ENCODE measurements at regions not wholly inside any gene's neighbourhood (a gene's known extent, or its start where the extent isn't known, plus 50 kb on each side); places are given as distances from the start of the nearest gene placed in this dataset.

- Histone ChIP-seq H3K4me3 (ENCODE audit: low read length) (no peak overlapping the region), H3K9ac (ENCODE audit: low read length) (no peak overlapping the region), H3K36me3 (ENCODE audit: insufficient read depth, low read length) (no peaks in the 10 kb centered on the region), H3K9me2 (ENCODE audit: insufficient read depth, low read length) (no peaks in the 10 kb centered on the region), H3K27ac (ENCODE audit: low read length) (no peak overlapping the region), H3K9me3 (ENCODE audit: low read length) (no peaks in the 10 kb centered on the region), H3K79me2 (replicated peaks; ENCODE audit: insufficient read depth, low read length) (no peaks in the 10 kb centered on the region), H3K4me2 (ENCODE audit: low read length) (no peak overlapping the region), H3F3A (ENCODE audit: insufficient read depth, low read length, poor library complexity, severe bottlenecking) (no peaks in the 10 kb centered on the region), H4K20me1 (ENCODE audit: insufficient read depth) (no peaks in the 10 kb centered on the region), H2AFZ (ENCODE audit: low read depth, low read length) (no peak overlapping the region), H3K27me3 (ENCODE audit: insufficient read depth, low read depth, low read length) (no peaks in the 10 kb centered on the region)
- no peak for TF ChIP-seq EP300 (conservative IDR thresholded peaks at IDR 0.05; ENCODE audit: poor library complexity, severe bottlenecking)
- TF ChIP-seq EZH2 (IDR thresholded peaks at IDR 0.05; ENCODE audit: borderline replicate concordance, insufficient read depth, low read length, poor library complexity, severe bottlenecking): no peak
- no peak for TF ChIP-seq MXI1 (conservative IDR thresholded peaks at IDR 0.05; ENCODE audit: poor library complexity, severe bottlenecking)
- no peak for TF ChIP-seq TAF1 (IDR thresholded peaks at IDR 0.05; ENCODE audit: low read depth)
- no peak for TF ChIP-seq REST (IDR thresholded peaks at IDR 0.05; ENCODE audit: borderline replicate concordance)
- no peak for TF ChIP-seq POLR2AphosphoS5 (IDR thresholded peaks at IDR 0.05)
- TF ChIP-seq RAD21 (conservative IDR thresholded peaks at IDR 0.05): no peak
- no peak for TF ChIP-seq SMC3 (conservative IDR thresholded peaks at IDR 0.05; ENCODE audit: poor library complexity)
- no peak for TF ChIP-seq CTCF (IDR thresholded peaks at IDR 0.05; ENCODE audit: poor library complexity, severe bottlenecking)
Measured at GRCh38 chr5:165138236-165138635, 1632.8 kb downstream of the MAT2B start.

- Histone ChIP-seq H3K79me2 (replicated peaks; ENCODE audit: insufficient read depth, low read length) (no peaks in the 10 kb centered on the region), H3K9me2 (ENCODE audit: insufficient read depth, low read length) (no peaks in the 10 kb centered on the region), H4K20me1 (ENCODE audit: insufficient read depth) (no peaks in the 10 kb centered on the region), H3K4me3 (ENCODE audit: low read length) (no peak overlapping the region), H3K36me3 (ENCODE audit: insufficient read depth, low read length) (no peaks in the 10 kb centered on the region), H3K4me2 (ENCODE audit: low read length) (no peak overlapping the region), H3K27me3 (ENCODE audit: insufficient read depth, low read depth, low read length) (no peaks in the 10 kb centered on the region), H3K9ac (ENCODE audit: low read length) (no peak overlapping the region), H3K27ac (ENCODE audit: low read length) (no peak overlapping the region), H3K9me3 (ENCODE audit: low read length) (no peaks in the 10 kb centered on the region), H2AFZ (ENCODE audit: low read depth, low read length) (no peak overlapping the region), H3F3A (ENCODE audit: insufficient read depth, low read length, poor library complexity, severe bottlenecking) (no peaks in the 10 kb centered on the region)
- TF ChIP-seq SMC3 (conservative IDR thresholded peaks at IDR 0.05; ENCODE audit: poor library complexity): no peak
- TF ChIP-seq EP300 (conservative IDR thresholded peaks at IDR 0.05; ENCODE audit: poor library complexity, severe bottlenecking): no peak
- no peak for TF ChIP-seq RAD21 (conservative IDR thresholded peaks at IDR 0.05)
- no peak for TF ChIP-seq TAF1 (IDR thresholded peaks at IDR 0.05; ENCODE audit: low read depth)
- TF ChIP-seq MXI1 (conservative IDR thresholded peaks at IDR 0.05; ENCODE audit: poor library complexity, severe bottlenecking): no peak
- no peak for TF ChIP-seq EZH2 (IDR thresholded peaks at IDR 0.05; ENCODE audit: borderline replicate concordance, insufficient read depth, low read length, poor library complexity, severe bottlenecking)
- TF ChIP-seq REST (IDR thresholded peaks at IDR 0.05; ENCODE audit: borderline replicate concordance): no peak
- no peak for TF ChIP-seq POLR2AphosphoS5 (IDR thresholded peaks at IDR 0.05)
- no peak for TF ChIP-seq CTCF (IDR thresholded peaks at IDR 0.05; ENCODE audit: poor library complexity, severe bottlenecking)
Measured at GRCh38 chr5:165139262-165139661, 1633.8 kb downstream of the MAT2B start.
